HEK293T (cell line): ENCODE measurements at regions not wholly inside any gene's neighbourhood (a gene's known extent, or its start where the extent isn't known, plus 50 kb on each side); places are given as distances from the start of the nearest gene placed in this dataset.

Experiments used
- ARNT ChIP-seq: fragments of 450-650 bp; IDR thresholded peaks from 2 replicates; pipeline ENCODE4 v1.6.1; 2017; ENCODE audit warnings: mild to moderate bottlenecking
- BHLHE40 ChIP-seq: fragments of 450-650 bp; IDR thresholded peaks from 2 replicates; pipeline ENCODE4 v1.6.1; 2016; ENCODE audit warnings: mild to moderate bottlenecking, moderate library complexity, borderline replicate concordance
- CTBP1 ChIP-seq: fragments of 450-650 bp; IDR thresholded peaks from 2 replicates; pipeline ENCODE4 v1.6.1; 2016; ENCODE audit warnings: borderline replicate concordance
- FOXA1 ChIP-seq: fragments of 450-650 bp; IDR thresholded peaks from 2 replicates; pipeline ENCODE4 v1.6.1; 2016; ENCODE audit warnings: mild to moderate bottlenecking
- FOXM1 ChIP-seq: fragments of 450-650 bp; IDR thresholded peaks from 2 replicates; pipeline ENCODE4 v1.6.1; 2017; ENCODE audit warnings: mild to moderate bottlenecking, borderline replicate concordance
- SP1 ChIP-seq: fragments of 450-650 bp; IDR thresholded peaks from 2 replicates; pipeline ENCODE4 v1.6.1; 2017
- SUZ12 ChIP-seq: fragments of 450-650 bp; IDR thresholded peaks from 2 replicates; pipeline ENCODE4 v1.6.1; 2016; ENCODE audit warnings: mild to moderate bottlenecking
- TARDBP ChIP-seq: fragments of 450-650 bp; IDR thresholded peaks from 2 replicates; pipeline ENCODE4 v1.6.1; 2016

- TF ChIP-seq CTBP1 (no peak), SP1 (no peak), FOXM1 (no peak), SUZ12 (no peak), FOXA1 (no peak), ARNT (no peak), TARDBP (no peak), BHLHE40 (no peak)
Measured at GRCh38 chr2:160838691-160839090, 321.5 kb upstream of the TANK start.
